Prostate gland (tissue), 2 donors: ENCODE measurements at regions not wholly inside any gene's neighbourhood (a gene's known extent, or its start where the extent isn't known, plus 50 kb on each side); places are given as distances from the start of the nearest gene placed in this dataset.

Source experiments
- DNase-seq: peaks from one replicate; pipeline ENCODE4 v3.0.0-alpha.2; 2019; ENCODE audit warnings: low spot score
- H3K27ac ChIP-seq, 2 donors: fragments of 200-600 bp; sonication (generic); 2 replicates each; pipeline ENCODE4 v1.5.1; 2017 to 2019
- H3K27me3 ChIP-seq: fragments of 200-600 bp; sonication (generic); replicated peaks from 2 replicates; pipeline ENCODE4 v1.5.1; 2019; ENCODE audit not compliant: insufficient read depth
- H3K36me3 ChIP-seq, 2 donors: fragments of 200-600 bp; sonication (generic); 1 replicate in 1 of 2; 2 replicates in 1 of 2; pipeline versions ENCODE4 v1.5.1 to v1.8.1; 2017 to 2019
- H3K4me1 ChIP-seq: fragments of 200-600 bp; sonication (generic); replicated peaks from 2 replicates; pipeline ENCODE4 v1.5.1; 2019
- H3K4me3 ChIP-seq, 2 donors: fragments of 200-600 bp; sonication (generic); 2 replicates each; pipeline ENCODE4 v1.5.1; 2017 to 2019
- H3K9me3 ChIP-seq: fragments of 200-600 bp; sonication (generic); 2 replicates; pipeline ENCODE4 v1.5.1; 2017
- CTCF ChIP-seq, 4 experiments: fragments of 200-600 bp in 2 of 4; fragments of 450-650 bp in 2 of 4; sonication (generic) in 2 of 4; IDR thresholded peaks; 1 replicate in 3 of 4; 2 replicates in 1 of 4; pipeline ENCODE4 v1.5.1; 2016 to 2019; ENCODE audit warnings: antibody characterized with exemption in 4 of 4, mild to moderate bottlenecking in 2 of 4, moderate library complexity in 2 of 4
- POLR2A ChIP-seq: fragments of 450-650 bp; IDR thresholded peaks from one replicate; pipeline ENCODE4 v1.6.1; 2016; ENCODE audit warnings: antibody characterized with exemption, mild to moderate bottlenecking
- POLR2AphosphoS5 ChIP-seq: sonication (generic); formaldehyde crosslinking; IDR thresholded peaks from one replicate; pipeline ENCODE4 v1.6.1; 2017; ENCODE audit warnings: antibody characterized with exemption
- WGBS: methylation state at CpG from one replicate; pipeline ENCODE4 v1.1.5; 2018; 5-methylcytosine and 5-hydroxymethylcytosine counted together
- intact Hi-C: fragments of 100-400 bp; cut with DNase I; formaldehyde crosslinking; loops from one replicate; pipeline ENCODE4 v1.14.2; 2022

GRCh38 chr7:35522697-35523096, 172.2 kb downstream of the HERPUD2 start:
- 40% methylated on average over 5 of the region's 5 CpGs for WGBS
- intact Hi-C loops = no loop called here
- TF ChIP-seq POLR2A (no peak), POLR2AphosphoS5 (no peak), CTCF (IDR thresholded peaks at IDR 0.05) (no peak)

GRCh38 chr7:35521941-35522340, 173.0 kb downstream of the HERPUD2 start:
- Histone ChIP-seq H3K4me3 (no peak overlapping the region), H3K4me1 (no peaks in the 10 kb centered on the region), H3K36me3 (no peaks in the 10 kb centered on the region), H3K27ac (no peak overlapping the region), H3K9me3 (no peaks in the 10 kb centered on the region), H3K27me3 (no peaks in the 10 kb centered on the region)
- DNase-seq = no peak
- whole genome bisulfite sequencing = 39% methylated on average over 3 of the region's 3 CpGs
- TF ChIP-seq POLR2A (no peak), CTCF (IDR thresholded peaks at IDR 0.05) (no peak), POLR2AphosphoS5 (no peak)
- intact Hi-C loops = no loop called here

More at GRCh38 chr7:35522697-35523096, 172.2 kb downstream of the HERPUD2 start:
- Histone ChIP-seq H3K36me3 (no peaks in the 10 kb centered on the region), H3K27ac (no peak overlapping the region), H3K9me3 (no peaks in the 10 kb centered on the region), H3K4me3 (no peak overlapping the region), H3K4me1 (no peaks in the 10 kb centered on the region), H3K27me3 (peaks cover 2% of the 10 kb centered on the region)
- DNase-seq = no peak

GRCh38 chr7:35520810-35521625, 173.9 kb downstream of the HERPUD2 start:
- no peak for TF ChIP-seq POLR2A
- no peak for TF ChIP-seq POLR2AphosphoS5
- no peak for TF ChIP-seq CTCF (IDR thresholded peaks at IDR 0.05)
- intact Hi-C loops = no loop called here
- no peak for DNase-seq
- H3K27ac ChIP-seq = no peak overlapping the region
- WGBS = 58% methylated on average over 5 of the region's 5 CpGs
- H3K4me3 ChIP-seq = no peak overlapping the region
- no peaks in the 10 kb centered on the region for H3K4me1 ChIP-seq
- H3K27me3 ChIP-seq = no peaks in the 10 kb centered on the region
- no peaks in the 10 kb centered on the region for H3K36me3 ChIP-seq
- no peaks in the 10 kb centered on the region for H3K9me3 ChIP-seq

GRCh38 chr7:35519971-35520809, 174.7 kb downstream of the HERPUD2 start:
- H3K4me3 ChIP-seq = no peak overlapping the region
- intact Hi-C loops = no loop called here
- TF ChIP-seq POLR2A (no peak), CTCF (IDR thresholded peaks at IDR 0.05) (peak; percentile 31 to 76 (median 64)), POLR2AphosphoS5 (peak; percentile 11)

More at GRCh38 chr7:35519971-35520809, 174.7 kb downstream of the HERPUD2 start:
- WGBS = 32% methylated on average over 14 of the region's 14 CpGs
- H3K4me1 ChIP-seq = no peaks in the 10 kb centered on the region
- H3K27ac ChIP-seq = no peak overlapping the region
- no peaks in the 10 kb centered on the region for H3K36me3 ChIP-seq
- no peaks in the 10 kb centered on the region for H3K9me3 ChIP-seq
- H3K27me3 ChIP-seq = no peaks in the 10 kb centered on the region
- peak; percentile 50 for DNase-seq
